BE2C (cell line): ENCODE measurements at regions not wholly inside any gene's neighbourhood (a gene's known extent, or its start where the extent isn't known, plus 50 kb on each side); places are given as distances from the start of the nearest gene placed in this dataset.

Experiments
- DNase-seq: peaks from one replicate; pipeline ENCODE4 v3.0.0-alpha.2; 2020
- H3K27me3 ChIP-seq: fragments of 250-450 bp; sonication (Bioruptor Pico); 2 replicates; pipeline ENCODE4 v1.5.1; 2020; ENCODE audit warnings: mild to moderate bottlenecking
- H3K36me3 ChIP-seq: fragments of 250-450 bp; sonication (Bioruptor Pico); 2 replicates; pipeline ENCODE4 v1.5.1; 2020; ENCODE audit warnings: mild to moderate bottlenecking
- H3K4me1 ChIP-seq: fragments of 250-450 bp; sonication (Bioruptor Pico); 2 replicates; pipeline ENCODE4 v1.5.1; 2020
- H3K4me3 ChIP-seq: 2 replicates; pipeline ENCODE4 v1.5.1; 2011; ENCODE audit warnings: low read depth, low read length
- H3K9me3 ChIP-seq: fragments of 250-450 bp; sonication (Bioruptor Pico); 2 replicates; pipeline ENCODE4 v1.5.1; 2020
- CTCF ChIP-seq: IDR thresholded peaks from 2 replicates; pipeline ENCODE4 v1.5.1; 2012; ENCODE audit warnings: mild to moderate bottlenecking, low read depth, low read length

GRCh38 chrX:19283597-19284339, 60.0 kb upstream of the PDHA1 start:
- Histone ChIP-seq H3K36me3 (no peaks in the 10 kb centered on the region), H3K27me3 (no peaks in the 10 kb centered on the region), H3K4me3 (no peak overlapping the region), H3K4me1 (peaks cover 10% of the 10 kb centered on the region), H3K9me3 (no peaks in the 10 kb centered on the region)
- no peak for DNase-seq
- no peak for TF ChIP-seq CTCF

GRCh38 chrX:19285857-19286256, 57.9 kb upstream of the PDHA1 start:
- no peaks in the 10 kb centered on the region for H3K27me3 ChIP-seq
- no peak overlapping the region for H3K4me3 ChIP-seq
- no peaks in the 10 kb centered on the region for H3K36me3 ChIP-seq
- no peak for DNase-seq
- no peaks in the 10 kb centered on the region for H3K9me3 ChIP-seq
- peaks cover 10% of the 10 kb centered on the region for H3K4me1 ChIP-seq
- TF ChIP-seq CTCF = no peak

DNA sequence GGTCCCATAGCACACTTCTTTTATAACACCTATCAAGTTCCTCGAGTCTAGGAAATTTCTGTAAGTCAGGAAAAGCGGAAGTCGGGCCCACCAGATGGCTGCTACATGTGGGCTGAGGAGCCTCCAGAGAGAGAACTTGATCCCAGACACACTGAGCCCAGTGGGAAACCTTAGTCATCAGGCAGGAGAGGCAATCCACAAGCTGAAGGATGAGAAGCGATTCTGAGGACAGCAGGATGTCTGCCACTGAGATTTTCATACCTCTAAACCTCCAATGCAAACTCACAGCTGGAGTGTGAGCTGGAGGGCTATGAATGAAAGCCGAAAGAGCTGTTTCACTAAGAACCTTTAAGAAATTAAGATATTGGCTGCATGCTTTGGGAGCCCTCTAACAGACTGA, 52.6 kb upstream of the PDHA1 start:
- TF ChIP-seq CTCF = no peak
- Histone ChIP-seq H3K4me3 (no peak overlapping the region), H3K27me3 (no peaks in the 10 kb centered on the region), H3K4me1 (no peaks in the 10 kb centered on the region; the same call in 1 of the 2 replicates), H3K36me3 (no peaks in the 10 kb centered on the region), H3K9me3 (no peaks in the 10 kb centered on the region)
- no peak for DNase-seq

DNA sequence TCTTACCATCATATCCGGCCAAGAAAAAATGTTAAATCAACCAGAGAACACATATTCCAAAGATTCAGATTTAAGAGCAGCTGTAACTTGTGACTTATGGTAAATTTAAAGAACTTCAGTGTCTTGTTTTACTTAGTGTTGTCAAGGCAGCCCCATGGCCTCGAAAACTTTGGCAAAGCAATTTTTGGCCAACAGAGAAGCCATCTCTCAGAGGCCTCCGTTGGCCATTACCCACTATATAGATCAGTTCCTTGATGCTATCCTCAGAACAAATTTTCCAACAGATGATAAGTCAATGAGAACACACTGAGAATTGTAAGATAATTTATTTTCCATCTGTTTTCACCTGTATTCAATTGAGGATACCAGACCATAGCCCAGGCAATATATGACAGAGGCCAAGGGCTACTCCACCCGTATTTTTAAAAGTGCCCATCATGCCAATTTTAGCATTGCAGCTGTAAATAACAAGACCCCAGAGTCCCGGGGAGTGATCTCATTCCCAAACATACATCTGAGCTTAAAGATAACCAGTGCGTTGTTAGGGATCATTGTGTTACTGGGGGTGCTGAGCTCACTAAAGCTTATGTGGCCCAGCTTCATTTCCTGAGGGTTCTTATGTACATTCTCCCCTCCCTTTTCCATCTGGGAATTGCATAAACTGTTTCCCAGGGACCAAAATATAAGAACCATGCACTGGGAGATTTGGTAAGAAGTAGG, 50.0 kb upstream of the PDHA1 start:
- Histone ChIP-seq H3K27me3 (no peaks in the 10 kb centered on the region), H3K36me3 (no peaks in the 10 kb centered on the region), H3K4me3 (no peak overlapping the region), H3K9me3 (no peaks in the 10 kb centered on the region), H3K4me1 (no peaks in the 10 kb centered on the region)
- no peak for TF ChIP-seq CTCF
- no peak for DNase-seq
